HL-60 (cell line): ENCODE measurements at regions not wholly inside any gene's neighbourhood (a gene's known extent, or its start where the extent isn't known, plus 50 kb on each side); places are given as distances from the start of the nearest gene placed in this dataset.

ENCODE experiments used
- DNase-seq, 2 experiments: peaks; one replicate each; pipeline ENCODE4 v3.0.0-alpha.2; 2010 to 2020; ENCODE audit warnings: low read depth in 1 of 2, low spot score in 1 of 2
- H3K27ac ChIP-seq: fragments of 250-450 bp; sonication (Bioruptor Pico); replicated peaks from 2 replicates; pipeline ENCODE4 v1.5.1; 2020; ENCODE audit warnings: mild to moderate bottlenecking, moderate library complexity
- H3K27me3 ChIP-seq: fragments of 250-450 bp; sonication (Bioruptor Pico); 2 replicates; pipeline ENCODE4 v1.5.1; 2021; ENCODE audit warnings: mild to moderate bottlenecking, moderate library complexity; ENCODE audit not compliant: insufficient read depth, poor library complexity, severe bottlenecking
- H3K4me3 ChIP-seq: replicated peaks from 2 replicates; pipeline ENCODE4 v1.5.1; 2011; ENCODE audit warnings: mild to moderate bottlenecking, control low read depth, low read length; ENCODE audit not compliant: insufficient read depth
- CTCF ChIP-seq: IDR thresholded peaks from one replicate; pipeline ENCODE4 v1.5.1; 2011; ENCODE audit warnings: low read length, control low read depth, inconsistent platforms; ENCODE audit not compliant: insufficient read depth
- GABPA ChIP-seq: IDR thresholded peaks from 2 replicates; pipeline ENCODE4 v1.6.1; 2012; ENCODE audit warnings: low read depth
- POLR2AphosphoS5 ChIP-seq: IDR thresholded peaks from 2 replicates; pipeline ENCODE4 v1.6.1; 2012; ENCODE audit warnings: low read depth
- REST ChIP-seq: IDR thresholded peaks from 2 replicates; pipeline ENCODE4 v1.6.1; 2012; ENCODE audit warnings: low read depth; ENCODE audit not compliant: insufficient replicate concordance
- SPI1 ChIP-seq: IDR thresholded peaks from 2 replicates; pipeline ENCODE4 v1.6.1; 2012; ENCODE audit warnings: low read depth, mild to moderate bottlenecking, borderline replicate concordance

GRCh38 chr16:85348065-85348840 lies 236.0 kb upstream of the CIBAR2 start:
- Histone ChIP-seq H3K4me3 (no peak overlapping the region), H3K27me3 (peaks cover 2% of the 10 kb centered on the region), H3K27ac (no peak overlapping the region)
- no peak for DNase-seq
- TF ChIP-seq GABPA (no peak), POLR2AphosphoS5 (no peak), SPI1 (no peak), CTCF (no peak), REST (no peak)

DNA sequence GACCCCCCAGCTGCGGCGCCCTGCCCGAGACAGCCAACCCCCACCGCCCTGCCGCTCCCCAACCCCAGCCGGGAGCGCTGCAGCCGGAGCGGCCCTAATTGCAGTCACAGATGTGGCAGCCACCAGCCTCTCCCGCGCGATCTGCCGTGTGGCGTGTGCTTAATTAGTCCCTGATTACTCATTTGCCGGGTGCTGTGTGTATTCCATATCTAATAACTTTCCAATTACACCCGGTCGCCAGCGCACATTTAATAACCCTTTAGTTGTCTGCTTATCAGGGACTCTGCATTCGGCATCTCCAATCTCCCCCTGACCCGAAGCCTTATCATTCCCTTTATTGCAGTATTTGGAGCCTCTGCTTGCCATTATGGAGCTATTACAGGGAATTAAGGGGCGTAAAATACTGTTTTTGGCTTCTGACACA lies 236.7 kb upstream of the CIBAR2 start:
- no peak for TF ChIP-seq REST
- no peak for TF ChIP-seq SPI1
- no peak for TF ChIP-seq POLR2AphosphoS5
- TF ChIP-seq CTCF: no peak
- no peak for TF ChIP-seq GABPA
- Histone ChIP-seq H3K27me3 (peaks cover 2% of the 10 kb centered on the region), H3K4me3 (no peak overlapping the region), H3K27ac (no peak overlapping the region)
- no peak for DNase-seq

- DNase-seq: no peak
- Histone ChIP-seq H3K27me3 (peaks cover 3% of the 10 kb centered on the region), H3K4me3 (no peak overlapping the region), H3K27ac (no peak overlapping the region)
- TF ChIP-seq POLR2AphosphoS5: no peak
- TF ChIP-seq GABPA: no peak
- TF ChIP-seq CTCF: no peak
- no peak for TF ChIP-seq SPI1
- TF ChIP-seq REST: no peak
Measured at GRCh38 chr16:85349365-85350145, 237.3 kb upstream of the CIBAR2 start.
